ENCODE measurements at regions not wholly inside any gene's neighbourhood (a gene's known extent, or its start where the extent isn't known, plus 50 kb on each side); places are given as distances from the start of the nearest gene placed in this dataset.
"Not testable (repeated sequence)": the region's sequence is repeated elsewhere in the genome, so short reads cannot be mapped to it uniquely, and the experiment has no call there.

DNA sequence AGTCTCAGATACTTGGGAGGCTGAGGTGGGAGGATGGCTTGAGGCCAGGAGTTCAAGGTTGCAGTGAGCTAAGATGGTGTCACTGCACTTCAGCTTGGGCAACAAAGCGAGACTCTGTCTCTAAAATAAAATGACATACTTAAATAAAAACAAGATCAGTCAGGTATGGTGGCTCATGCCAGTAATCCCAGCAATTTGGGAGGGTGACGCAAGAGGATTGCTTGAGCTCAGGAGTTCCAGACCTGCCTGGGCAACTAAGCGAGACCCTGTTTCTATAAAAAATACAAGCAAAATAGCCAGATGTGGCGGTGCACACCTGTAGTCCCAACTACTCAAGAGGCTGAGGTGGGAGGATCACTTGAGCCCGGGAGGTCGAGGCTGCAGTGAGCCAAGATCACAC, 149.6 kb downstream of the ZFP64 start:
- Mint-ChIP-seq H3K36me3 (ENCODE audit: insufficient read depth) (no peaks in the 10 kb centered on the region), H3K27me3 (no peaks in the 10 kb centered on the region), H3K4me1 (ENCODE audit: low read depth) (peaks cover 6% of the 10 kb centered on the region), H3K4me3 (ENCODE audit: low read depth) (no peak overlapping the region), H3K27ac (no peak overlapping the region), H3K9me3 (ENCODE audit: low read depth) (no peaks in the 10 kb centered on the region)
- TF ChIP-seq, protein P1, sequence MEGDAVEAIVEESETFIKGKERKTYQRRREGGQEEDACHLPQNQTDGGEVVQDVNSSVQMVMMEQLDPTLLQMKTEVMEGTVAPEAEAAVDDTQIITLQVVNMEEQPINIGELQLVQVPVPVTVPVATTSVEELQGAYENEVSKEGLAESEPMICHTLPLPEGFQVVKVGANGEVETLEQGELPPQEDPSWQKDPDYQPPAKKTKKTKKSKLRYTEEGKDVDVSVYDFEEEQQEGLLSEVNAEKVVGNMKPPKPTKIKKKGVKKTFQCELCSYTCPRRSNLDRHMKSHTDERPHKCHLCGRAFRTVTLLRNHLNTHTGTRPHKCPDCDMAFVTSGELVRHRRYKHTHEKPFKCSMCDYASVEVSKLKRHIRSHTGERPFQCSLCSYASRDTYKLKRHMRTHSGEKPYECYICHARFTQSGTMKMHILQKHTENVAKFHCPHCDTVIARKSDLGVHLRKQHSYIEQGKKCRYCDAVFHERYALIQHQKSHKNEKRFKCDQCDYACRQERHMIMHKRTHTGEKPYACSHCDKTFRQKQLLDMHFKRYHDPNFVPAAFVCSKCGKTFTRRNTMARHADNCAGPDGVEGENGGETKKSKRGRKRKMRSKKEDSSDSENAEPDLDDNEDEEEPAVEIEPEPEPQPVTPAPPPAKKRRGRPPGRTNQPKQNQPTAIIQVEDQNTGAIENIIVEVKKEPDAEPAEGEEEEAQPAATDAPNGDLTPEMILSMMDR (IDR thresholded peaks at IDR 0.05; ENCODE audit: unreplicated experiment), result no peak
- DNase-seq (ENCODE audit: low spot score, unreplicated experiment), result no peak

DNA sequence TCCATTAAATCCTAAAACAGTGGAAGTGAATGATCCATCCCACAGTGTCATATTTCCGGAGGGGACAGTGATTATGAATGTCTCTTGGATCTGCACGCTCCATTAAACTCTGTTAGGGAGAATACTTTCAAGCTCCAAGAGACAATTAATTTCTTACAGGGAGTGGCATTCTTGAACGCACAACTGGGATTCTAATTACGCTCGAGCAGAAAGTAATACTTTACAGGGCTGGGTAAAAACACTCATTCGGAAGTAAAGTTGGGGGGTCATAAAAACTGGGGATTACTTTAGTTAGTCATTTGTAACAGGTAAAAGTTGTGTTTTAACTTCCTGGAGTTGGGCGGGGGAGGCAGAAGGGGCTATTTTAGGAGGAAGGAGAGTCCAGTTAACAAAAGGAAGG, 151.8 kb downstream of the ZFP64 start:
- no peak for DNase-seq (ENCODE audit: low spot score, unreplicated experiment)
- TF ChIP-seq, protein P1 (IDR thresholded peaks at IDR 0.05; ENCODE audit: unreplicated experiment), result no peak
- Mint-ChIP-seq H3K4me1 (ENCODE audit: low read depth) (peaks cover 6% of the 10 kb centered on the region), H3K9me3 (ENCODE audit: low read depth) (no peaks in the 10 kb centered on the region), H3K36me3 (ENCODE audit: insufficient read depth) (no peaks in the 10 kb centered on the region), H3K27me3 (no peaks in the 10 kb centered on the region), H3K27ac (no peak overlapping the region), H3K4me3 (ENCODE audit: low read depth) (no peak overlapping the region)

DNA sequence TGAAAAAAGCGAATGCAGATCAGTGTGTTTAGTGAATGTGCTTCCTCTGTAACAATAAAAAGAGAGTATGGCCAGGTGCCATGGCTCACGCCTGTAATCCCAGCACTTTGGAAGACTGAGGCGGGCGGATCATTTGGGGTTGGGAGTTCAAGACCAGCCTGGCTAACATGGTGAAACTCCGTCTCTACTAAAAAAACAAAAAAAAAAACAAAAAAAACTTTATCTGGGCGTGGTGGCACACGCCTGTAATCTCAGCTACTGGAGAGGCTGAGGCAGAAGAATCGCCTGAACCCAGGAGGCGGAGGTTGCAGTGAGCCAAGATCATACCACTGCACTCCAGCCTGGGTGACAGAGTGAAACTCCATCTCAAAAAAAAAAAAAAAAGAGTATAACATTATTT, 152.9 kb downstream of the ZFP64 start:
- not testable (repeated sequence) for DNase-seq (ENCODE audit: low spot score, unreplicated experiment); H3K27me3 Mint-ChIP-seq; H3K27ac Mint-ChIP-seq; H3K4me1 Mint-ChIP-seq (ENCODE audit: low read depth); H3K4me3 Mint-ChIP-seq (ENCODE audit: low read depth); H3K9me3 Mint-ChIP-seq (ENCODE audit: low read depth); H3K36me3 Mint-ChIP-seq (ENCODE audit: insufficient read depth)

DNA sequence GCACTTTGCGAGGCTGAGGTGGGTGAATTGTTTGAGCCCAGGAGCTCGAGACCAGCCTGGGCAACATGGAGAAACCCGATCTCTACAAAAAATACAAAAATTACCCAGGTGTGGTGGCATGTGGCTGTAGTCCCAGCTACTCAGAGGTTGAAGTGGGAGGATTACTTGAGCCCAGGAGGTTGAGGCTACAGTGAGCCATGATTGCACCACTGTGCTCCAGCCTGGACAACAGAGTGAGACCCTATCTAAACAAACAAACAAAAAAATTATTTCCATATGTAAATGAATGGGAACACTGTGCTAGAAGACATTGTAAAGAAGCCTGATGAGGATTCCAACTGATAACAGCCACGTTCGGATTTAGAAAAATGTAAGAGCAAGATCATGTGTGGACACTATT, 154.2 kb downstream of the ZFP64 start:
- no peak overlapping the region for H3K4me3 Mint-ChIP-seq (ENCODE audit: low read depth)
- TF ChIP-seq, protein P1 (IDR thresholded peaks at IDR 0.05; ENCODE audit: unreplicated experiment), result no peak
- no peaks in the 10 kb centered on the region for H3K36me3 Mint-ChIP-seq (ENCODE audit: insufficient read depth)
- H3K27me3 Mint-ChIP-seq, result no peaks in the 10 kb centered on the region
- H3K4me1 Mint-ChIP-seq (ENCODE audit: low read depth), result peaks cover 10% of the 10 kb centered on the region
- no peak overlapping the region for H3K27ac Mint-ChIP-seq
- DNase-seq (ENCODE audit: low spot score, unreplicated experiment), result no peak
- H3K9me3 Mint-ChIP-seq (ENCODE audit: low read depth), result no peaks in the 10 kb centered on the region

DNA sequence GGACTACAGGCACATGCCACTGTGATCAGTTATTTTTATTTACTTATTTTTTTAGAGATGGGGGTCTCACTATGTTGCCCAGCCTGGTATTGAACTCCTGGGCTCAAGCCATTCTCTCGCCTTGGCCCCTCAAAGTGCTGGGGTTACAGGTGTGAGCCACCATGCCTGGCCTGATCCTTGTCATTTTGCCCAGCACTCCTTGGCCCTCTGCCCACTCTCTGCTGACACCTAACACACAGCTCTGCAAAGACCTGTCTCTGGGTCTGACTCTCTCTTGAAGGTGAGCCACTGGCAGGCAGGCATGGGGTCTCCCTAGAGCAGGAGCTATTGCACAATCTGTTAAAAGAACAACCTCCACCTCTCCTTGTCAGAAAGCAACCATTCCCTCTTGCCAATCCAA, 155.6 kb downstream of the ZFP64 start:
- Mint-ChIP-seq H3K27me3 (no peaks in the 10 kb centered on the region), H3K27ac (peak overlapping the region; percentile 20), H3K9me3 (ENCODE audit: low read depth) (no peaks in the 10 kb centered on the region), H3K36me3 (ENCODE audit: insufficient read depth) (no peaks in the 10 kb centered on the region), H3K4me3 (ENCODE audit: low read depth) (no peak overlapping the region), H3K4me1 (ENCODE audit: low read depth) (peaks cover 22% of the 10 kb centered on the region)
- TF ChIP-seq, protein P1 (IDR thresholded peaks at IDR 0.05; ENCODE audit: unreplicated experiment), result no peak
- no peak for DNase-seq (ENCODE audit: low spot score, unreplicated experiment)

DNA sequence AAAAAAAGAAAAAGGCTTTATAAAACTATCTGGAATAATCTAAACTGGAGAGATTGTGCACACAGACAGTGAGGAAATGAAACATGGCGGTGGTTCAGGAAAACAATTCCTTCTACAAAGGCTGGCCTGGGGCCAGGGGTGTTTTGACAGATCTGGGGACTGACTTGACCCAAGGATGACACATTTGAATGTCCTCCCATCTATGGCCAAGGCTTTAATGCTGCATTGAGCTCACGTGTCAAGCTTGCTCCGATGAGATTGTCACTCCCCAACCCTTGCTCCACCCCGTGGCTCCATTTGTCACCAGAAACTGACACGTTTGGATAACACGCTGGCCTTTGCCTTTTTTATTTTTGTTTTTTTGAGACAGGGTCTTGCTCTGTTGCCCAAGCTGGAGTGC, 156.1 kb downstream of the ZFP64 start:
- TF ChIP-seq, protein P1 (IDR thresholded peaks at IDR 0.05; ENCODE audit: unreplicated experiment), result no peak
- Mint-ChIP-seq H3K4me1 (ENCODE audit: low read depth) (peaks cover 25% of the 10 kb centered on the region), H3K36me3 (ENCODE audit: insufficient read depth) (no peaks in the 10 kb centered on the region), H3K27me3 (no peaks in the 10 kb centered on the region), H3K4me3 (ENCODE audit: low read depth) (no peak overlapping the region), H3K27ac (no peak overlapping the region), H3K9me3 (ENCODE audit: low read depth) (no peaks in the 10 kb centered on the region)
- DNase-seq (ENCODE audit: low spot score, unreplicated experiment), result no peak
